HFF-Myc (cell line): ENCODE measurements at regions not wholly inside any gene's neighbourhood (a gene's known extent, or its start where the extent isn't known, plus 50 kb on each side); places are given as distances from the start of the nearest gene placed in this dataset.

ENCODE experiments used
- DNase-seq: peaks from one replicate; pipeline ENCODE4 v3.0.0-alpha.2; 2011; ENCODE audit warnings: low read depth; ENCODE audit errors: extremely low read depth
- H3K4me3 ChIP-seq: replicated peaks from 2 replicates; pipeline ENCODE4 v1.5.1; 2011; ENCODE audit warnings: low read depth, mild to moderate bottlenecking, control low read depth, low read length
- TF ChIP-seq, protein P1 (sequence below): IDR thresholded peaks from 2 replicates; pipeline ENCODE4 v1.5.1; 2012; ENCODE audit warnings: mild to moderate bottlenecking, low read depth, low read length, control low read depth; ENCODE audit errors: missing control alignments

DNA sequence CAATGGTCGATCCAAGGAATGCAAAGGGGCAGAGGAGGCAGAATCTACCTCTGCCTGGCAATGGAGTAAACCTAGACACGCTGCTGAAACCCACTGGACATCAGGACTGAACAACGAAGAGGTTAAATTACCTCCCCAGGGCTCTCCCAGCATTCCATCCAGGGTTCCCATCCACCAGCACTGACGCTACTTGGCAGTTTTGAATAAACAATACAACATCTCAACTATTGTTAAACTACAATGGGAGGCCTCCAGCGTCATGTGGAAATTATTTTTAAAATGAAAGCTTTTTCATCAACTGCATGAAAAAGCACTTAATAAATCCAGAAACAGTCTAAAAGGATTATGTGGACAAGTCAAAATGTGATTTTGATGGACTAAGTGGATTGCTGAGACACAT, 96.8 kb upstream of the NHSL1 start:
- TF ChIP-seq, protein P1, sequence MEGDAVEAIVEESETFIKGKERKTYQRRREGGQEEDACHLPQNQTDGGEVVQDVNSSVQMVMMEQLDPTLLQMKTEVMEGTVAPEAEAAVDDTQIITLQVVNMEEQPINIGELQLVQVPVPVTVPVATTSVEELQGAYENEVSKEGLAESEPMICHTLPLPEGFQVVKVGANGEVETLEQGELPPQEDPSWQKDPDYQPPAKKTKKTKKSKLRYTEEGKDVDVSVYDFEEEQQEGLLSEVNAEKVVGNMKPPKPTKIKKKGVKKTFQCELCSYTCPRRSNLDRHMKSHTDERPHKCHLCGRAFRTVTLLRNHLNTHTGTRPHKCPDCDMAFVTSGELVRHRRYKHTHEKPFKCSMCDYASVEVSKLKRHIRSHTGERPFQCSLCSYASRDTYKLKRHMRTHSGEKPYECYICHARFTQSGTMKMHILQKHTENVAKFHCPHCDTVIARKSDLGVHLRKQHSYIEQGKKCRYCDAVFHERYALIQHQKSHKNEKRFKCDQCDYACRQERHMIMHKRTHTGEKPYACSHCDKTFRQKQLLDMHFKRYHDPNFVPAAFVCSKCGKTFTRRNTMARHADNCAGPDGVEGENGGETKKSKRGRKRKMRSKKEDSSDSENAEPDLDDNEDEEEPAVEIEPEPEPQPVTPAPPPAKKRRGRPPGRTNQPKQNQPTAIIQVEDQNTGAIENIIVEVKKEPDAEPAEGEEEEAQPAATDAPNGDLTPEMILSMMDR: no peak
- no peak overlapping the region for H3K4me3 ChIP-seq
- no peak for DNase-seq

DNA sequence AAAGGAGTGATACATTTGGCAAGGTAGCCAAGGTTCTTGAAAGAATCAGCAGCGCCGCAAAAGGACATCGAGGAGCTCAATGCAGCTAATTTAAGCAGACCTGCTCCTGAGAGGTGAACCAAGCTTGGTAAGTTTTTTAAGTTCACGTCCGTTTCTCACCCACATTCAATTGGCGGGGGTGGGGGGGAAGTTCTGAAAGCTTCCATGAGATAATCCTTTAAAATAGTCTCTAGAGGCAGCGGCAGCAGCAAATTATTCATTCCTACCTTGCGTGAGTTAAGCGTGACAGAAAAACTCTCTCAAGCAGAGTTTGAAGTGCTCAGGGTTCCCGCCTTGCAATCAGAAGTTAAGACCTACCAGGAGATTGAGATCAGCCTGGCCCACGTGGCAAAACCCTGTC, 97.3 kb upstream of the NHSL1 start:
- DNase-seq: no peak
- TF ChIP-seq, protein P1: no peak
- H3K4me3 ChIP-seq: no peak overlapping the region

DNA sequence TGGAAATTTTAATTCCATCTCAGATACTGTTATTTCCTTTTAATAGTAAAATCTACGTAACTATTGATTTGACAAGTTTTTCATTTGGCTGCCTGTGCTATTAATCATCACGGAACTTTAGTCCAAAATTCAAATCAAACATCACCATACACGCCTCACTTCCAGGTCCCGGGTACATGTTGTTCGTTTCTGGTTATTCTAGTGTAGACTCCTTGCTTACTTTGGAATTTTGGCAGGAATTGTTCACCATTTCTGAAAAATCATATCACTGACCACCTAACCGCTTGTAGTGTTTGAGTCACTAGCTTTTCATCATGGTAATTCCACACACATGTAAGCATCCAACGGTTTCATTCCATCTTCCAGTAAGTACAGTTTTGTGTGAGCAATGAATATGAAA, 98.0 kb upstream of the NHSL1 start:
- TF ChIP-seq, protein P1: no peak
- no peak overlapping the region for H3K4me3 ChIP-seq
- no peak for DNase-seq

DNA sequence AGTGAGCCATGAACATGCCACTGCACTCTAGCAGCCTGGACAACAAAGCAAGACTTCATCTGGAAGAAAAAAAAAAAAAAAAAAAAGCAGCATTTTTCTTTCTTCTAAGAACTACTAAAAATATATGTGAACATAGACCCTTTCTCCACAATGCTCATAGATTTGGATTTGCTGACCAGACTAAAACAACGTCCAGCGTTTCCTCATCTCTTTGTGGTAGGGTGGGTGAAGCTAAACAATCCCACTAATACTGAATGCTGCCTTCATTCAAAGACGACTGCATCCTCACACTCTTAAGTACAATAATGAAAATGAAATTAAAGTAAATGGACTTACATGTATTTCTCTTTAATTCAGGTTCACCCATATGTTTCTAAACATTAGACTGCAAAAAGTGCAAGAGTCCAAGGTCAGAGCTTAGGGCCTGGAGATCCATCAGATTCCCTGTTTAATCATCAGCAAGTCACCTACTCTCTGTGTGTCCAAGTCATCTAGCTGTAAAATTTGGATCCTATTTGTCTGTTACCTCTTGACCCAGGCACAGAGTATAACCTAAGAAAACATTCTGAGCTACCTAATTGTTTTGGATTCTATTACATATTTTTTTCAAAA, 99.4 kb upstream of the NHSL1 start:
- H3K4me3 ChIP-seq: no peak overlapping the region
- DNase-seq: no peak
- TF ChIP-seq, protein P1: no peak

DNA sequence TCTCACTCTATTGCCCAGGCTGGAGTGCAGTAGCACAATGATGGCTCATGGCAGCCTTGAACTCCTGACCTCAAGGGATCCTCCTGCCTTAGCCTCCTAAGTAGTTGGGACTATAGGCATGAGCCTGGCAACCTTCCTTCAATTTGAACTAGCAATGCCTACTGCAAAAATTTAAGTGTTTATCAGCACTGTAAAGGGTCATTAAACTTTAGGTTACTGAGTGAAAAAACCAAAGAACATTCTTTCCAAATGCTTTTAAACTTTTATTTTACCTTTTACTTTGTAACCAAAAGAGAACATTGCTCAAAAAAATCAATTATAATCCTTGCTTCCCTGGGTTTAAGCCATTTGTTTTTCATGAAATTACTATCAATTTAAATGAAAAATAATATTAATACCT, 101.0 kb upstream of the NHSL1 start:
- no peak overlapping the region for H3K4me3 ChIP-seq
- TF ChIP-seq, protein P1: no peak

DNA sequence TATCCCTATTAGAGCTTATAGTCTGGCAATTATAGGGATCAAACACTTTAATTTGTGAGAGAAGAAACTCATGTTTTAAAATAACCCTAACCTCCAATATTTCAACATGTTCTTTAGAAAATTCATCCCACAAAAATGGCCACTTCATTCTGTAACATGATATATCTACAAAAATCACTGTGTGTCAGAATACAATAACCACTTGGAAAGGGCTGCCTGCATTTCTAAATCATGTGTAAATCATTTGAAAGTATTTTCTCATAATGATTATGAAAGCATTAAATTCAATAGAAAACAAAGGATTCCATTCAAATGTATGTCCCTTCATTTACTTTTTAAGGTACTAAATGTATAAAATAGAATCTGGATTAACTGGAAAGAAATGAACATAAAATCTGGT, 101.4 kb upstream of the NHSL1 start:
- TF ChIP-seq, protein P1: no peak
- no peak for DNase-seq
- no peak overlapping the region for H3K4me3 ChIP-seq

More for the DNA sequence above, 101.0 kb upstream of the NHSL1 start:
- DNase-seq: no peak

DNA sequence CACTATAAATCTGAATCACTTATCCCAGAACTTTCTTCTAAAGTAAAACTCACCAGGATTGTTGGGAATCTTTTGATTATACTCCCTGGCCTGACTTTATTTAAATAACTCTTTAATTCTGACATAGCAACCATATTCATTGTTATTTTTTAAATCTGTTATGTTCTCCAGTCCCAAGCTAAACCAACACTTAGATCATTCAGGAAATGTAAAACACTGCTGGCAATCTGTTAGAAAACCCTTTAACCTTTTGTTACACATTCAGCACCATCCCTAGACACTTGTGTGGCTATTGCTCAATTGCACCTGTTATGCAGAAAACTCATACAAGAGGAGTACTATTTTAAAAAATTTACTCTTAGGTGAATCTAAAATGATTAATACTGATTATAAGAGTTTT, 101.8 kb upstream of the NHSL1 start:
- no peak overlapping the region for H3K4me3 ChIP-seq
- no peak for DNase-seq
- TF ChIP-seq, protein P1: no peak
